B cell (primary cell): ENCODE measurements at regions not wholly inside any gene's neighbourhood (a gene's known extent, or its start where the extent isn't known, plus 50 kb on each side); places are given as distances from the start of the nearest gene placed in this dataset.

Experiments
- ATAC-seq: fragments of 200-7000 bp; cut with Tn5 transposase; one replicate; pipeline ENCODE4 v1.10.0; 2021; ENCODE audit warnings: low read depth, mild to moderate bottlenecking, moderate number of reproducible peaks, moderate library complexity
- CTCF ChIA-PET: fragments of 350-600 bp; sonication (Branson Sonifier 250); formaldehyde crosslinking; loops from one replicate; lab custom pipeline; 2021; ENCODE audit warnings: antibody characterized with exemption, inconsistent platforms; lab: Charles Lee
- POLR2A ChIA-PET: fragments of 350-600 bp; sonication (Branson Sonifier 250); formaldehyde crosslinking; loops from one replicate; lab custom pipeline; 2021; ENCODE audit warnings: antibody characterized with exemption; lab: Charles Lee
- DNase-seq: peaks from one replicate; pipeline ENCODE4 v3.0.0; 2013
- H2AFZ ChIP-seq: 2 replicates; pipeline ENCODE4 v1.6.1; 2012; ENCODE audit warnings: mild to moderate bottlenecking, low read depth, low read length; ENCODE audit not compliant: insufficient read depth, poor library complexity, severe bottlenecking
- H3K27ac ChIP-seq, 2 donors: 1 replicate in 1 of 2; 2 replicates in 1 of 2; pipeline ENCODE4 v1.5.1; 2012 to 2013; ENCODE audit warnings: low read length in 2 of 2, mild to moderate bottlenecking in 2 of 2, moderate library complexity in 1 of 2
- H3K27me3 ChIP-seq, 4 experiments: fragments of 200-600 bp in 1 of 4; sonication (generic) in 1 of 4; replicated peaks in 1 of 4; 1 replicate in 2 of 4; 2 replicates in 2 of 4; pipeline versions ENCODE4 v1.6.1 to v1.7.0; 2013 to 2016; ENCODE audit warnings: low read length in 3 of 4, mild to moderate bottlenecking in 2 of 4, mixed read lengths in 1 of 4, moderate library complexity in 1 of 4; ENCODE audit not compliant: insufficient read depth in 4 of 4, control insufficient read depth in 3 of 4; ENCODE audit errors: control extremely low read depth in 1 of 4
- H3K36me3 ChIP-seq, 2 experiments: replicated peaks in 1 of 2; 1 replicate in 1 of 2; 2 replicates in 1 of 2; pipeline versions ENCODE4 v1.6.1 to v1.7.1; 2013; ENCODE audit warnings: low read length in 1 of 2; ENCODE audit not compliant: insufficient read depth in 2 of 2, control insufficient read depth in 1 of 2; ENCODE audit errors: control extremely low read depth in 1 of 2, extremely low read depth in 1 of 2
- H3K4me1 ChIP-seq, 2 donors: fragments of 200-600 bp in 1 of 2; sonication (generic) in 1 of 2; 1 replicate in 1 of 2; 2 replicates in 1 of 2; pipeline versions ENCODE4 v1.5.1 to v1.6.1; 2013 to 2017; ENCODE audit warnings: low read length in 2 of 2; ENCODE audit not compliant: control insufficient read depth in 2 of 2, insufficient read depth in 2 of 2
- H3K4me2 ChIP-seq: replicated peaks from 2 replicates; pipeline ENCODE3; 2012; ENCODE audit warnings: mild to moderate bottlenecking, low read depth, low read length; ENCODE audit not compliant: poor library complexity, severe bottlenecking
- H3K4me3 ChIP-seq, 5 experiments: fragments of 200-600 bp in 1 of 5; sonication (generic) in 1 of 5; 1 replicate in 3 of 5; 2 replicates in 2 of 5; pipeline versions ENCODE4 v1.5.1 to v1.7.0; 2011 to 2016; ENCODE audit warnings: low read length in 4 of 5, mild to moderate bottlenecking in 4 of 5, low read depth in 2 of 5, control low read depth in 1 of 5, moderate library complexity in 1 of 5; ENCODE audit not compliant: insufficient read depth in 1 of 5; ENCODE audit errors: control extremely low read depth in 1 of 5, extremely low read depth in 1 of 5
- H3K79me2 ChIP-seq: fragments of 200-600 bp; sonication (generic); one replicate; pipeline ENCODE4 v1.6.0; 2016; ENCODE audit warnings: low read length; ENCODE audit not compliant: control insufficient read depth, insufficient read depth
- H3K9ac ChIP-seq: fragments of 200-600 bp; sonication (generic); 2 replicates; pipeline ENCODE4 v1.6.1; 2017; ENCODE audit warnings: mild to moderate bottlenecking, low read length, moderate library complexity
- H3K9me3 ChIP-seq, 3 donors: one replicate each; pipeline versions ENCODE4 v1.6.1 to v1.7.1; 2013; ENCODE audit warnings: low read length in 2 of 3; ENCODE audit not compliant: control insufficient read depth in 2 of 3, insufficient read depth in 1 of 3; ENCODE audit errors: control extremely low read depth in 1 of 3
- H4K20me1 ChIP-seq: 2 replicates; pipeline ENCODE4 v1.6.0; 2012; ENCODE audit warnings: mild to moderate bottlenecking, low read length; ENCODE audit not compliant: insufficient read depth, control insufficient read depth, poor library complexity, severe bottlenecking
- H3K27ac Mint-ChIP-seq: one replicate; pipeline ENCODE4 v1.8.0; 2021; ENCODE audit warnings: mixed read lengths
- H3K27me3 Mint-ChIP-seq: one replicate; pipeline ENCODE4 v1.8.0; 2021; ENCODE audit warnings: mixed read lengths
- H3K4me1 Mint-ChIP-seq: one replicate; pipeline ENCODE4 v1.8.0; 2021; ENCODE audit warnings: mixed read lengths
- H3K4me3 Mint-ChIP-seq: one replicate; pipeline ENCODE4 v1.8.0; 2021; ENCODE audit warnings: mixed read lengths
- H3K9me3 Mint-ChIP-seq: one replicate; pipeline ENCODE4 v1.8.0; 2022; ENCODE audit warnings: mixed read lengths; ENCODE audit not compliant: insufficient read depth
- EZH2 ChIP-seq: IDR thresholded peaks from 2 replicates; pipeline ENCODE4 v1.6.1; 2012; ENCODE audit warnings: borderline replicate concordance, low read depth, mild to moderate bottlenecking, moderate library complexity, low read length; ENCODE audit not compliant: insufficient read depth, poor library complexity, severe bottlenecking
- WGBS: methylation state at CpG from one replicate; pipeline ENCODE4 v1.1.5; 2013; ENCODE audit warnings: missing lambda C conversion rate; ENCODE audit not compliant: insufficient coverage; 5-methylcytosine and 5-hydroxymethylcytosine counted together
- intact Hi-C: fragments of 100-400 bp; cut with micrococcal nuclease; formaldehyde crosslinking; loops from one replicate; pipeline ENCODE4 v1.10.0; 2022
- TF ChIP-seq, protein P1 (sequence below): fragments of 200-600 bp; IDR thresholded peaks from one replicate; pipeline ENCODE4 v1.8.0; 2022; ENCODE audit warnings: antibody characterized with exemption, mild to moderate bottlenecking

DNA sequence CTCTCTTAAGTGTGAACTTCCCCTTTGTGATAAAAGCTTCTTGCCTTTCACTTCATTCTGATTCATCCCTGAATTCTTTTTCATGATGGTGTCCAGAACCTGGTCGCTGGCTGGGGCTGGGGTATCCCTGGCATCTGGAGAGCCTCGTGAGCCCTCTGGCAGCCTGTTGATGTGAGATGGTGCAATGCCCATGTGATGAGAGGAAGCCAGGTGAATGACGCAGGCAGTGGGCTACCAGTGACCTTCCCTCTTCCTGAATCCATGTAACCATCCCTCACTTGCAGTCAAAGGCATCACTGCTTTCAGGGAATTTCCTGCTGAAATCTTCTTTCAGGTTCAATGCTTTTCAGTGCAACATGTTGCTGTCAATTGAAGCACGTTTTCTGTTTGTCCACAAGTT lies 158.6 kb upstream of the SLC10A2 start:
- no peak overlapping the region for H3K9ac ChIP-seq
- H3K4me3 ChIP-seq = no peak overlapping the region
- H3K36me3 ChIP-seq = no peaks in the 10 kb centered on the region
- H3K4me1 Mint-ChIP-seq = no peaks in the 10 kb centered on the region
- 85% methylated on average over 4 of the region's 4 CpGs for WGBS
- TF ChIP-seq, protein P1, sequence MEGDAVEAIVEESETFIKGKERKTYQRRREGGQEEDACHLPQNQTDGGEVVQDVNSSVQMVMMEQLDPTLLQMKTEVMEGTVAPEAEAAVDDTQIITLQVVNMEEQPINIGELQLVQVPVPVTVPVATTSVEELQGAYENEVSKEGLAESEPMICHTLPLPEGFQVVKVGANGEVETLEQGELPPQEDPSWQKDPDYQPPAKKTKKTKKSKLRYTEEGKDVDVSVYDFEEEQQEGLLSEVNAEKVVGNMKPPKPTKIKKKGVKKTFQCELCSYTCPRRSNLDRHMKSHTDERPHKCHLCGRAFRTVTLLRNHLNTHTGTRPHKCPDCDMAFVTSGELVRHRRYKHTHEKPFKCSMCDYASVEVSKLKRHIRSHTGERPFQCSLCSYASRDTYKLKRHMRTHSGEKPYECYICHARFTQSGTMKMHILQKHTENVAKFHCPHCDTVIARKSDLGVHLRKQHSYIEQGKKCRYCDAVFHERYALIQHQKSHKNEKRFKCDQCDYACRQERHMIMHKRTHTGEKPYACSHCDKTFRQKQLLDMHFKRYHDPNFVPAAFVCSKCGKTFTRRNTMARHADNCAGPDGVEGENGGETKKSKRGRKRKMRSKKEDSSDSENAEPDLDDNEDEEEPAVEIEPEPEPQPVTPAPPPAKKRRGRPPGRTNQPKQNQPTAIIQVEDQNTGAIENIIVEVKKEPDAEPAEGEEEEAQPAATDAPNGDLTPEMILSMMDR = no peak
- H2AFZ ChIP-seq = no peak overlapping the region
- POLR2A ChIA-PET = no interaction called here
- no peaks in the 10 kb centered on the region for H3K4me1 ChIP-seq
- no peak overlapping the region for H3K4me3 Mint-ChIP-seq
- H4K20me1 ChIP-seq = no peaks in the 10 kb centered on the region
- DNase-seq = no peak
- intact Hi-C loops = no loop called here
- H3K4me2 ChIP-seq = no peak overlapping the region
- CTCF ChIA-PET = no interaction called here
- H3K27me3 Mint-ChIP-seq = no peaks in the 10 kb centered on the region
- H3K27ac ChIP-seq = no peak overlapping the region
- ATAC-seq = no peak
- H3K27ac Mint-ChIP-seq = no peak overlapping the region
- no peaks in the 10 kb centered on the region for H3K9me3 ChIP-seq
- H3K9me3 Mint-ChIP-seq = peaks cover 3% of the 10 kb centered on the region
- no peaks in the 10 kb centered on the region for H3K79me2 ChIP-seq
- H3K27me3 ChIP-seq = no peaks in the 10 kb centered on the region

DNA sequence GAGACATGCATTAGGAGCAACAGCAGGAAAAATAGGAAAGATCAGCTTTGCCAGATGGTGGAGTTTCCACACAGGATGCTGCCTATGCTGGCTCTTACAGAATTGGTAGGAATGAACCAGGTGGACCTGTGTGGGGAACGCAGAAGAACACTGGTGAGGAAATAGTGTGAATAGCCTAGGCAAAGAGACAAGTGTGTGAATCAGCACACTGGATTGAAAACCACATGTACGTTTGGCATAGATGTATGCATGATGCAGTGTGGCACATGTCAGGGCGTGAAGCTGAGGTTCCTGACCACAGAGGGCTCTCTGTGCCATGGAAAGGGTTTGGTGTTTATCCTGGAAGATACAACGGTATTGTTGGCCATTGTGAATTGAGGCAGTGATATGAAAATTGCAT lies 156.5 kb upstream of the SLC10A2 start:
- Mint-ChIP-seq H3K9me3 (no peaks in the 10 kb centered on the region), H3K27me3 (no peaks in the 10 kb centered on the region), H3K27ac (no peak overlapping the region), H3K4me3 (no peak overlapping the region), H3K4me1 (no peaks in the 10 kb centered on the region)
- no peak overlapping the region for H3K4me2 ChIP-seq
- DNase-seq (no peak), ATAC-seq (no peak)
- H3K4me3 ChIP-seq = no peak overlapping the region
- no peaks in the 10 kb centered on the region for H3K4me1 ChIP-seq
- CTCF ChIA-PET = no interaction called here
- no peaks in the 10 kb centered on the region for H3K9me3 ChIP-seq
- POLR2A ChIA-PET = no interaction called here
- 82% methylated on average over 4 of the region's 4 CpGs for WGBS
- intact Hi-C loops = no loop called here
- H3K36me3 ChIP-seq = no peaks in the 10 kb centered on the region
- no peaks in the 10 kb centered on the region for H4K20me1 ChIP-seq
- no peak overlapping the region for H2AFZ ChIP-seq
- no peaks in the 10 kb centered on the region for H3K27me3 ChIP-seq
- H3K9ac ChIP-seq = no peak overlapping the region
- no peaks in the 10 kb centered on the region for H3K79me2 ChIP-seq
- no peak overlapping the region for H3K27ac ChIP-seq
- no peak for TF ChIP-seq EZH2
- TF ChIP-seq, protein P1 = no peak
